ENCODE measurements at regions not wholly inside any gene's neighbourhood (a gene's known extent, or its start where the extent isn't known, plus 50 kb on each side); places are given as distances from the start of the nearest gene placed in this dataset.

GRCh38 chr9:7570107-7570720 is 229.4 kb downstream of the DMAC1 start:
- Histone ChIP-seq H3K27ac (replicated peaks) (no peak overlapping the region), H3K4me3 (replicated peaks; ENCODE audit: insufficient read depth, low read length) (no peak overlapping the region), H3K27me3 (ENCODE audit: insufficient read depth, poor library complexity, severe bottlenecking) (peaks cover 4% of the 10 kb centered on the region)
- peak; percentile 36 to 51 for DNase-seq (ENCODE audit: low read depth in 1 of 2, low spot score in 1 of 2)
- TF ChIP-seq CTCF (IDR thresholded peaks at IDR 0.05; ENCODE audit: insufficient read depth, low read length), result peak; percentile 77
- TF ChIP-seq REST (IDR thresholded peaks at IDR 0.05; ENCODE audit: insufficient replicate concordance, low read depth), result no peak

GRCh38 chr9:7567687-7568086 is 231.9 kb downstream of the DMAC1 start:
- no peak overlapping the region for H3K27ac ChIP-seq (replicated peaks)
- no peak for DNase-seq (ENCODE audit: low read depth in 1 of 2, low spot score in 1 of 2)

GRCh38 chr9:7561527-7562080 is 238.0 kb downstream of the DMAC1 start:
- TF ChIP-seq GABPA (IDR thresholded peaks at IDR 0.05; ENCODE audit: low read depth), result no peak
- TF ChIP-seq SPI1 (IDR thresholded peaks at IDR 0.05; ENCODE audit: borderline replicate concordance, low read depth), result no peak
- no peak for TF ChIP-seq POLR2AphosphoS5 (IDR thresholded peaks at IDR 0.05; ENCODE audit: low read depth)
- TF ChIP-seq REST (IDR thresholded peaks at IDR 0.05; ENCODE audit: insufficient replicate concordance, low read depth), result no peak
- no peak for TF ChIP-seq CTCF (IDR thresholded peaks at IDR 0.05; ENCODE audit: insufficient read depth, low read length)
- no peak for DNase-seq (ENCODE audit: low read depth in 1 of 2, low spot score in 1 of 2)
- Histone ChIP-seq H3K4me3 (replicated peaks; ENCODE audit: insufficient read depth, low read length) (no peak overlapping the region), H3K27ac (replicated peaks) (no peak overlapping the region), H3K27me3 (ENCODE audit: insufficient read depth, poor library complexity, severe bottlenecking) (peaks cover 6% of the 10 kb centered on the region)

More at GRCh38 chr9:7567687-7568086, 231.9 kb downstream of the DMAC1 start:
- H3K4me3 ChIP-seq (replicated peaks; ENCODE audit: insufficient read depth, low read length), result no peak overlapping the region
- peaks cover 4% of the 10 kb centered on the region for H3K27me3 ChIP-seq (ENCODE audit: insufficient read depth, poor library complexity, severe bottlenecking)
- TF ChIP-seq REST (IDR thresholded peaks at IDR 0.05; ENCODE audit: insufficient replicate concordance, low read depth) (no peak), CTCF (IDR thresholded peaks at IDR 0.05; ENCODE audit: insufficient read depth, low read length) (no peak), POLR2AphosphoS5 (IDR thresholded peaks at IDR 0.05; ENCODE audit: low read depth) (no peak), SPI1 (IDR thresholded peaks at IDR 0.05; ENCODE audit: borderline replicate concordance, low read depth) (no peak), GABPA (IDR thresholded peaks at IDR 0.05; ENCODE audit: low read depth) (no peak)

Data from HL-60 (cell line).